Calu3 (cell line): ENCODE measurements at regions not wholly inside any gene's neighbourhood (a gene's known extent, or its start where the extent isn't known, plus 50 kb on each side); places are given as distances from the start of the nearest gene placed in this dataset.

Source experiments
- BruUV-seq: library from RNA; stranded (reverse); fragments of 400-500 nt; replicated peaks from 2 replicates; lab custom pipeline; 2021; lab: Mats Ljungman, UMichigan
- CTCF ChIA-PET: fragments of 300-600 bp; sonication (Branson Sonifier 250); formaldehyde crosslinking; loops from one replicate; lab custom pipeline; 2022; ENCODE audit warnings: antibody characterized with exemption; lab: Charles Lee
- DNase-seq: peaks from one replicate; pipeline ENCODE4 v3.0.0; 2022
- H3K27ac Mint-ChIP-seq: one replicate; pipeline ENCODE4 v1.8.0; 2022; ENCODE audit warnings: mixed read lengths; ENCODE audit not compliant: unreplicated experiment
- H3K27me3 Mint-ChIP-seq: one replicate; pipeline ENCODE4 v1.8.0; 2022; ENCODE audit warnings: mixed read lengths; ENCODE audit not compliant: unreplicated experiment
- H3K36me3 Mint-ChIP-seq: one replicate; pipeline ENCODE4 v1.8.0; 2022; ENCODE audit warnings: mild to moderate bottlenecking, moderate library complexity, mixed read lengths; ENCODE audit not compliant: insufficient read depth, unreplicated experiment
- H3K4me1 Mint-ChIP-seq: one replicate; pipeline ENCODE4 v1.8.0; 2022; ENCODE audit warnings: mild to moderate bottlenecking, low read depth, mixed read lengths; ENCODE audit not compliant: unreplicated experiment
- H3K4me3 Mint-ChIP-seq: one replicate; pipeline ENCODE4 v1.8.0; 2022; ENCODE audit warnings: mild to moderate bottlenecking, low read depth, moderate library complexity, mixed read lengths; ENCODE audit not compliant: unreplicated experiment
- H3K9me3 Mint-ChIP-seq: one replicate; pipeline ENCODE4 v1.8.0; 2022; ENCODE audit warnings: low read depth, mixed read lengths; ENCODE audit not compliant: unreplicated experiment
- CTCF ChIP-seq: fragments of 200-600 bp; IDR thresholded peaks from one replicate; pipeline ENCODE4 v1.8.0; 2022; ENCODE audit warnings: antibody characterized with exemption; ENCODE audit not compliant: unreplicated experiment
- intact Hi-C: fragments of 100-400 bp; cut with micrococcal nuclease; formaldehyde crosslinking; loops from one replicate; pipeline ENCODE4 v1.10.0; 2022; ENCODE audit not compliant: unreplicated experiment

- DNase-seq, result no peak
- Mint-ChIP-seq H3K27ac (no peak overlapping the region), H3K4me1 (no peaks in the 10 kb centered on the region), H3K36me3 (peaks cover 5% of the 10 kb centered on the region), H3K4me3 (no peak overlapping the region), H3K9me3 (peaks cover 26% of the 10 kb centered on the region), H3K27me3 (no peaks in the 10 kb centered on the region)
- no TSS peak for BruUV-seq
- CTCF ChIA-PET, result no interaction called here
- intact Hi-C loops, result no loop called here
- TF ChIP-seq CTCF, result no peak
Observed at GRCh38 chr22:48772286-48772907, 1055.3 kb downstream of the BRD1 start.

- no TSS peak for BruUV-seq
- Mint-ChIP-seq H3K36me3 (no peaks in the 10 kb centered on the region), H3K27me3 (no peaks in the 10 kb centered on the region), H3K27ac (no peak overlapping the region), H3K9me3 (peaks cover 19% of the 10 kb centered on the region), H3K4me1 (no peaks in the 10 kb centered on the region), H3K4me3 (no peak overlapping the region)
- intact Hi-C loops, result no loop called here
- no peak for TF ChIP-seq CTCF
- CTCF ChIA-PET, result interaction anchor here (1.2 kb wide), 1 partner anchor 9 kb away, joined by 3 read pairs; no protein-coding TSS in a partner anchor
- DNase-seq, result no peak
Observed at GRCh38 chr22:48765595-48765994, 1062.1 kb downstream of the BRD1 start.

GRCh38 chr22:48761546-48761945, 1066.1 kb downstream of the BRD1 start:
- TF ChIP-seq CTCF, result no peak
- DNase-seq, result no peak
- BruUV-seq, result no TSS peak
- Mint-ChIP-seq H3K9me3 (peaks cover 27% of the 10 kb centered on the region), H3K36me3 (no peaks in the 10 kb centered on the region), H3K4me1 (no peaks in the 10 kb centered on the region), H3K27ac (no peak overlapping the region), H3K4me3 (no peak overlapping the region), H3K27me3 (no peaks in the 10 kb centered on the region)
- intact Hi-C loops, result no loop called here
- CTCF ChIA-PET, result no interaction called here

- Mint-ChIP-seq H3K27ac (no peak overlapping the region), H3K9me3 (peaks cover 30% of the 10 kb centered on the region), H3K27me3 (no peaks in the 10 kb centered on the region), H3K36me3 (no peaks in the 10 kb centered on the region), H3K4me3 (no peak overlapping the region), H3K4me1 (no peaks in the 10 kb centered on the region)
- BruUV-seq, result no TSS peak
- no peak for TF ChIP-seq CTCF
- intact Hi-C loops, result no loop called here
- no peak for DNase-seq
- CTCF ChIA-PET, result no interaction called here
Observed at GRCh38 chr22:48760481-48761390, 1066.9 kb downstream of the BRD1 start.
